ENCODE measurements at regions not wholly inside any gene's neighbourhood (a gene's known extent, or its start where the extent isn't known, plus 50 kb on each side); places are given as distances from the start of the nearest gene placed in this dataset.

DNA sequence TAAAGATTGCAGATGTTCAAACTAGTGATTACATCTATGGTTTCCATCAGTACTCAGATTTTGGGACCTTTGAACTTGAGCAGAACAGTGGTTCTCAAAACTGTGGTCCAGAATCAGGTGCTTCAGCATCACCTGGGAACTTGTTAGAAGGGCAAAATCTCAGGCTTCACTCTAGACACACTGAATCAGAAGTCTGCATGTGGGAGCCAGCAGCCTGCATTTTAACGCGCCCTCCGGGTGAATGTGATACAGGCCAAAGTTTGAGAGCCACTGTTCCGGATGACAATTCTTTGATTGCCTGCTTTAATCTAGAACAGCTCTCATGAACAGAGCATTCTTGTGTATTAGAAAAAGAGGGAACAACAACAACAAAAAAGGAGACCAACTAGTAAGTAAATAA is 261.7 kb downstream of the GPD2 start:
- WGBS (ENCODE audit: extremely low coverage, insufficient coverage, low lambda C conversion rate) = no CpG with 5 or more reads among the region's 4 CpGs

DNA sequence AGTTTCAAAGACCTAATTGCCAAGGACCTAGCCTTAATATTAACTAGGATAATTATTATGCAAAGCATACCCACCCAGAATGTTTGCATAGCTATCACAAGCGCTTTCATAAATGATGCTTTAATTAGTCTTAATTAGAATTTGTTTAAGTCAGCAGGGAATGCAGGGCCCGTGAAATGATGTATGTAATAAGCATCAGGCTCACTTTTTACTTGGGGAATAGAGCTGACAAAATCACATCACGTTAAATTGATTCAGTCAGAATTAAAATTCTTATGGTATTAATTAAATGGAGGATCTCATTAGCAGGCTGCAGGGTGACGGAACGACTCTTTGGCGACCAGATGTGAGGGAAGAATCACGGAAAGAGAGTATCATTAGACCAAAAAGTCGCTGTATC is 264.5 kb downstream of the GPD2 start:
- no CpG with 5 or more reads among the region's 8 CpGs for WGBS (ENCODE audit: extremely low coverage, insufficient coverage, low lambda C conversion rate)

More for the DNA sequence above, 261.7 kb downstream of the GPD2 start:
- no peak overlapping the region for H3K56ac ChIP-seq (ENCODE audit: low read length)
- no peak overlapping the region for H4K5ac ChIP-seq (ENCODE audit: low read length)
- no peak overlapping the region for H2BK120ac ChIP-seq (ENCODE audit: low read depth, low read length)
- H2BK15ac ChIP-seq (replicated peaks; ENCODE audit: low read depth) = no peak overlapping the region
- no peak overlapping the region for H2AK5ac ChIP-seq (ENCODE audit: low read length)
- H3K79me2 ChIP-seq (ENCODE audit: control insufficient read depth, insufficient read depth, low read length) = no peaks in the 10 kb centered on the region
- no peak overlapping the region for H3K9ac ChIP-seq (ENCODE audit: low read length)
- no peak overlapping the region for H2BK5ac ChIP-seq (ENCODE audit: low read length)
- H3K27ac ChIP-seq (ENCODE audit: low read depth, low read length) = no peak overlapping the region
- no peaks in the 10 kb centered on the region for H3K79me1 ChIP-seq (ENCODE audit: low read length)
- H4K8ac ChIP-seq (ENCODE audit: low read depth, low read length) = no peak overlapping the region
- no peak overlapping the region for H3K23ac ChIP-seq (ENCODE audit: low read length)
- no peak for DNase-seq
- H3K18ac ChIP-seq (ENCODE audit: low read length) = no peak overlapping the region
- H3K27me3 ChIP-seq (ENCODE audit: insufficient read depth, low read length, poor library complexity) = no peaks in the 10 kb centered on the region
- H3K4ac ChIP-seq (ENCODE audit: low read depth, low read length) = no peak overlapping the region
- no peak overlapping the region for H3K4me3 ChIP-seq (ENCODE audit: low read length)
- no peaks in the 10 kb centered on the region for H3K36me3 ChIP-seq (ENCODE audit: control insufficient read depth, insufficient read depth, low read length)
- no peak overlapping the region for H3K4me2 ChIP-seq (ENCODE audit: low read length)
- H3K4me1 ChIP-seq (ENCODE audit: control insufficient read depth, low read depth, low read length) = peaks cover 3% of the 10 kb centered on the region

DNA sequence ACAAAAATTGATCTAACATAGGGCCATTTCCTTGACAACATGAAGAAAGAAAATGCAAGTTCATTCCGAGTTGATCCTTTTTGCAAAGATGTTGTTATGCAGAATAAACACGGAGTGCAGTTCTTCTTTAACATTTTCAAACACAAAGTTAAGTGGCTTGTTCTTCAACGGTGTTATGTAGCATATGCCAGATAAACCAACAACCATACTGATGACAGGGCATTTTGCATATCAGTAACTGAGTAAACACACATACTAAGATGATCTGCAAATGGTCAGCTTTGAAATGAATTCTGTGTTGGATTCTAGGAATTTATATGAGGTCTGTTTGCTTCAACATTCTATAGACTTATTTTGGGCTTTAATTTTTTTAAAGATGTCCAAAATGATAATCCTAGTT is 266.4 kb downstream of the GPD2 start:
- H3K4me1 ChIP-seq (ENCODE audit: control insufficient read depth, low read depth, low read length) = peaks cover 9% of the 10 kb centered on the region
- WGBS (ENCODE audit: extremely low coverage, insufficient coverage, low lambda C conversion rate) = no CpG with 5 or more reads among the region's 3 CpGs
- no peak overlapping the region for H3K27ac ChIP-seq (ENCODE audit: low read depth, low read length)
- H3K4ac ChIP-seq (ENCODE audit: low read depth, low read length) = no peak overlapping the region
- DNase-seq = no peak
- H3K4me3 ChIP-seq (ENCODE audit: low read length) = no peak overlapping the region
- no peak overlapping the region for H3K56ac ChIP-seq (ENCODE audit: low read length)
- no peak overlapping the region for H2BK15ac ChIP-seq (replicated peaks; ENCODE audit: low read depth)
- no peaks in the 10 kb centered on the region for H3K36me3 ChIP-seq (ENCODE audit: control insufficient read depth, insufficient read depth, low read length)
- no peak overlapping the region for H3K18ac ChIP-seq (ENCODE audit: low read length)
- H3K9ac ChIP-seq (ENCODE audit: low read length) = no peak overlapping the region
- H3K27me3 ChIP-seq (ENCODE audit: insufficient read depth, low read length, poor library complexity) = no peaks in the 10 kb centered on the region
- no peak overlapping the region for H4K8ac ChIP-seq (ENCODE audit: low read depth, low read length)
- H3K23ac ChIP-seq (ENCODE audit: low read length) = no peak overlapping the region
- no peak overlapping the region for H3K4me2 ChIP-seq (ENCODE audit: low read length)
- H2BK120ac ChIP-seq (ENCODE audit: low read depth, low read length) = no peak overlapping the region
- no peaks in the 10 kb centered on the region for H3K79me1 ChIP-seq (ENCODE audit: low read length)
- no peak overlapping the region for H2BK5ac ChIP-seq (ENCODE audit: low read length)
- no peak overlapping the region for H4K5ac ChIP-seq (ENCODE audit: low read length)
- no peak overlapping the region for H2AK5ac ChIP-seq (ENCODE audit: low read length)
- no peaks in the 10 kb centered on the region for H3K79me2 ChIP-seq (ENCODE audit: control insufficient read depth, insufficient read depth, low read length)

More for the DNA sequence above, 264.5 kb downstream of the GPD2 start:
- Histone ChIP-seq H3K27ac (ENCODE audit: low read depth, low read length) (no peak overlapping the region), H2BK120ac (ENCODE audit: low read depth, low read length) (no peak overlapping the region), H3K23ac (ENCODE audit: low read length) (no peak overlapping the region), H3K36me3 (ENCODE audit: control insufficient read depth, insufficient read depth, low read length) (no peaks in the 10 kb centered on the region), H3K4me3 (ENCODE audit: low read length) (no peak overlapping the region), H3K79me2 (ENCODE audit: control insufficient read depth, insufficient read depth, low read length) (no peaks in the 10 kb centered on the region), H3K4ac (ENCODE audit: low read depth, low read length) (no peak overlapping the region), H3K18ac (ENCODE audit: low read length) (peak overlapping the region; percentile 51), H2BK15ac (replicated peaks; ENCODE audit: low read depth) (no peak overlapping the region), H2AK5ac (ENCODE audit: low read length) (no peak overlapping the region), H4K8ac (ENCODE audit: low read depth, low read length) (no peak overlapping the region), H3K4me2 (ENCODE audit: low read length) (no peak overlapping the region), H3K4me1 (ENCODE audit: control insufficient read depth, low read depth, low read length) (peaks cover 9% of the 10 kb centered on the region), H3K27me3 (ENCODE audit: insufficient read depth, low read length, poor library complexity) (no peaks in the 10 kb centered on the region), H3K9ac (ENCODE audit: low read length) (no peak overlapping the region), H2BK5ac (ENCODE audit: low read length) (no peak overlapping the region), H4K5ac (ENCODE audit: low read length) (no peak overlapping the region), H3K79me1 (ENCODE audit: low read length) (no peaks in the 10 kb centered on the region), H3K56ac (ENCODE audit: low read length) (no peak overlapping the region)
- DNase-seq = no peak

DNA sequence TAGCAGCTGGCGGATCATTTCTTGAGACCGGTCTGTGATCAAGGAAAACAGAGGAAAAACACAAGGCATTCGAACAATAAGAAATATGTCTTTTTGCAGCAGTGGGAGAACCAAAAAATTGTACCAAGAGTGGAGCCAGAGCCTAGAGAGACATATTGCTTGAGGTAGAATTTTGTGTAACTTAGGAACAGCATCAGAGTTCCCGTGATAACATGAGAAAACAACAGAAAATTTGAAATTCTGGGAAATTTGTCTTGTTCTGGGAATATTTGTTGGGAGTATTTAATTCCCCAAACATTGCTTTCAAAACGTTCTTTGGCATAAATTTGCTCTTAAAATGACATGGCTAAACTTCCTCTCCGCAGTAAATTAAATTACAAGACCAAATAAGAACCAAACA is 267.5 kb downstream of the GPD2 start:
- Histone ChIP-seq H3K4me2 (ENCODE audit: low read length) (no peak overlapping the region), H3K4me3 (ENCODE audit: low read length) (no peak overlapping the region), H3K79me2 (ENCODE audit: control insufficient read depth, insufficient read depth, low read length) (no peaks in the 10 kb centered on the region), H4K5ac (ENCODE audit: low read length) (no peak overlapping the region), H4K8ac (ENCODE audit: low read depth, low read length) (no peak overlapping the region), H2BK5ac (ENCODE audit: low read length) (no peak overlapping the region), H2BK120ac (ENCODE audit: low read depth, low read length) (no peak overlapping the region), H3K18ac (ENCODE audit: low read length) (no peak overlapping the region), H3K27me3 (ENCODE audit: insufficient read depth, low read length, poor library complexity) (no peaks in the 10 kb centered on the region), H2BK15ac (replicated peaks; ENCODE audit: low read depth) (peak overlapping the region; percentile 74), H3K23ac (ENCODE audit: low read length) (no peak overlapping the region), H3K36me3 (ENCODE audit: control insufficient read depth, insufficient read depth, low read length) (no peaks in the 10 kb centered on the region), H3K9ac (ENCODE audit: low read length) (no peak overlapping the region), H3K4me1 (ENCODE audit: control insufficient read depth, low read depth, low read length) (peaks cover 9% of the 10 kb centered on the region), H3K79me1 (ENCODE audit: low read length) (no peaks in the 10 kb centered on the region), H3K4ac (ENCODE audit: low read depth, low read length) (no peak overlapping the region), H3K56ac (ENCODE audit: low read length) (no peak overlapping the region), H3K27ac (ENCODE audit: low read depth, low read length) (no peak overlapping the region), H2AK5ac (ENCODE audit: low read length) (no peak overlapping the region)
- DNase-seq = no peak
- no CpG with 5 or more reads among the region's 6 CpGs for WGBS (ENCODE audit: extremely low coverage, insufficient coverage, low lambda C conversion rate)

DNA sequence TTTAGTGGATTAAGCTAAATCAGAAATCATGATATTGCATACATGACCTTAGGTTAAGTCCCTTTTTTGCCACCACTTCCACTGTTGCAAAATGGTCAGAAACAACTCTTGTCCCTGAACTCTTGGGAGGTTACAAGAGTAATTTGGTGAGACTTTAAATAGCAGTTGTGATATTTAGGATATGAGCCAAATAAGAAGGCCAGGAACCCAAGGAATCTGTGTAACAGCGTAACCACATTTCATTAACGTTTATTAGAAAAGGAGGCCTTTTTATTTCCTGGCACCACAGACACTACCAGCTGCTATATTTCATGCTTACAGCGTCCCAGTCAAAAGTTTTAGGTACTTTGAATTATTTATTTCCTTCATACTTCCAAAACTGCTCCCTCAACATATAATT is 268.0 kb downstream of the GPD2 start:
- no peaks in the 10 kb centered on the region for H3K36me3 ChIP-seq (ENCODE audit: control insufficient read depth, insufficient read depth, low read length)
- no peak for DNase-seq
- H4K5ac ChIP-seq (ENCODE audit: low read length) = no peak overlapping the region
- no peaks in the 10 kb centered on the region for H3K79me2 ChIP-seq (ENCODE audit: control insufficient read depth, insufficient read depth, low read length)
- no peaks in the 10 kb centered on the region for H3K79me1 ChIP-seq (ENCODE audit: low read length)
- no peak overlapping the region for H3K9ac ChIP-seq (ENCODE audit: low read length)
- H3K23ac ChIP-seq (ENCODE audit: low read length) = no peak overlapping the region
- no peak overlapping the region for H2BK15ac ChIP-seq (replicated peaks; ENCODE audit: low read depth)
- H3K18ac ChIP-seq (ENCODE audit: low read length) = no peak overlapping the region
- no peak overlapping the region for H2BK5ac ChIP-seq (ENCODE audit: low read length)
- H4K8ac ChIP-seq (ENCODE audit: low read depth, low read length) = no peak overlapping the region
- H2AK5ac ChIP-seq (ENCODE audit: low read length) = no peak overlapping the region
- H3K27me3 ChIP-seq (ENCODE audit: insufficient read depth, low read length, poor library complexity) = no peaks in the 10 kb centered on the region
- H3K4ac ChIP-seq (ENCODE audit: low read depth, low read length) = no peak overlapping the region
- H3K4me3 ChIP-seq (ENCODE audit: low read length) = no peak overlapping the region
- H2BK120ac ChIP-seq (ENCODE audit: low read depth, low read length) = no peak overlapping the region
- peaks cover 9% of the 10 kb centered on the region for H3K4me1 ChIP-seq (ENCODE audit: control insufficient read depth, low read depth, low read length)
- H3K56ac ChIP-seq (ENCODE audit: low read length) = no peak overlapping the region
- no peak overlapping the region for H3K27ac ChIP-seq (ENCODE audit: low read depth, low read length)
- WGBS (ENCODE audit: extremely low coverage, insufficient coverage, low lambda C conversion rate) = 100% methylated on average over 1 of the region's 3 CpGs
- no peak overlapping the region for H3K4me2 ChIP-seq (ENCODE audit: low read length)

DNA sequence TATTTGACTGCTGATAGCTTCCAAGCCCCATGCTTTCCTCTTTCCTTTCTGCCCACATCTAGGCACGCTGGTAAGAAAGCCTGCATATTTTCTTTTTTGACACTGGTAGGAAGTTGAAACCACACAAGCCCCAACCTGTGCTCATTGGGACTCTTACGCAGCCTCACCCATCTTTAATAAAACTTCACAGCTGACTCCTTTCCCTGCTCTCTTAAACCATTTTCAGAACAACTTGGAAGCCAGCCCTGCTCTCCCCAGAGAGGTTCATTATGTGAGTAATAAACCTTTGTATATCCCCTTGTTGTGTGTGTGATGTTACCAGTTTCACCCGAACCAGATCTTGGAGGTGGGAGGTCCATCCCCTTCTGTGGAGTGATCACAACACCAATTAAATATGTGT is 268.4 kb downstream of the GPD2 start:
- Histone ChIP-seq H3K4ac (ENCODE audit: low read depth, low read length) (no peak overlapping the region), H3K9ac (ENCODE audit: low read length) (no peak overlapping the region), H2AK5ac (ENCODE audit: low read length) (peak overlapping the region; percentile 49), H3K36me3 (ENCODE audit: control insufficient read depth, insufficient read depth, low read length) (no peaks in the 10 kb centered on the region), H4K8ac (ENCODE audit: low read depth, low read length) (peak overlapping the region; percentile 40), H3K79me1 (ENCODE audit: low read length) (no peaks in the 10 kb centered on the region), H3K4me3 (ENCODE audit: low read length) (no peak overlapping the region), H3K18ac (ENCODE audit: low read length) (no peak overlapping the region), H4K5ac (ENCODE audit: low read length) (peak overlapping the region; percentile 75), H3K4me2 (ENCODE audit: low read length) (no peak overlapping the region), H3K27me3 (ENCODE audit: insufficient read depth, low read length, poor library complexity) (no peaks in the 10 kb centered on the region), H3K56ac (ENCODE audit: low read length) (no peak overlapping the region), H2BK120ac (ENCODE audit: low read depth, low read length) (no peak overlapping the region), H3K23ac (ENCODE audit: low read length) (no peak overlapping the region), H3K27ac (ENCODE audit: low read depth, low read length) (no peak overlapping the region), H2BK5ac (ENCODE audit: low read length) (peak overlapping the region; percentile 34), H3K4me1 (ENCODE audit: control insufficient read depth, low read depth, low read length) (peaks cover 9% of the 10 kb centered on the region), H3K79me2 (ENCODE audit: control insufficient read depth, insufficient read depth, low read length) (no peaks in the 10 kb centered on the region), H2BK15ac (replicated peaks; ENCODE audit: low read depth) (no peak overlapping the region)
- no CpG with 5 or more reads among the region's 3 CpGs for WGBS (ENCODE audit: extremely low coverage, insufficient coverage, low lambda C conversion rate)
- no peak for DNase-seq
